Lower lobe of right lung (tissue), 2 donors: ENCODE measurements at regions not wholly inside any gene's neighbourhood (a gene's known extent, or its start where the extent isn't known, plus 50 kb on each side); places are given as distances from the start of the nearest gene placed in this dataset.

Experiments
- ATAC-seq, 2 donors: fragments of 200-7000 bp; cut with Tn5 transposase; one replicate each; pipeline ENCODE4 v1.9.1; 2020 to 2022; ENCODE audit warnings: mild to moderate bottlenecking in 2 of 2, moderate library complexity in 2 of 2
- DNase-seq: peaks from one replicate; pipeline ENCODE4 v3.0.0-alpha.2; 2020
- H3K27ac ChIP-seq: fragments of 200-600 bp; one replicate; pipeline ENCODE4 v1.8.0; 2022
- H3K27me3 ChIP-seq: fragments of 200-600 bp; one replicate; pipeline ENCODE4 v1.8.0; 2022; ENCODE audit warnings: low read depth
- H3K36me3 ChIP-seq: fragments of 200-600 bp; one replicate; pipeline ENCODE4 v1.8.0; 2022; ENCODE audit warnings: mild to moderate bottlenecking
- H3K4me1 ChIP-seq: fragments of 200-600 bp; one replicate; pipeline ENCODE4 v1.8.0; 2022
- H3K4me3 ChIP-seq: fragments of 200-600 bp; one replicate; pipeline ENCODE4 v1.8.0; 2022; ENCODE audit warnings: mild to moderate bottlenecking
- H3K9me3 ChIP-seq: fragments of 200-600 bp; one replicate; pipeline ENCODE4 v1.8.0; 2022
- intact Hi-C: fragments of 100-400 bp; cut with DNase I; formaldehyde crosslinking; loops from one replicate; pipeline ENCODE4 v1.11.0; 2022
- TF ChIP-seq, protein P1 (sequence below): fragments of 200-600 bp; IDR thresholded peaks from one replicate; pipeline ENCODE4 v1.8.0; 2022; ENCODE audit warnings: antibody characterized with exemption, mild to moderate bottlenecking
- donor health status: DM: no; HTN: yes; CAD: no; lungs with severe emphysema.

DNA sequence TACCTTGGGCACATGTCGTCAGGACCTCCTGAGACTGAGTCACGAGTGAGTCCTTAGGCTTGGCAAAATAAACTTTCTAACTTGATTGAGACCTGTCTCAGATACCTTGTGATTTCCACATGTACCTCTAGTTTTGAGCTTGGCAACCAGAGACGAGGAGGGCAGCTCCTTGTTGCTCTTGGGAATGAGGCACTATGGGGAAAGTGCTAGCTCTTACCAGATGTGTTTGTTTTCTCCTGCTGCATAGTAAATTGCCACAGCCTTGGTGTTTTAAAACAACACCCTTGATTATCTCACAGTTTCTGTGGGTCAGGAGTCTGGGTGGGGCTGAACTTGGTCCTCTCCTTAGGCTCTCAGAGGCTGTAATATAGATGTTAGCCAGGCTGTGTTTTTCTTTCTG, 59.1 kb upstream of the MAML3 start:
- TF ChIP-seq, protein P1, sequence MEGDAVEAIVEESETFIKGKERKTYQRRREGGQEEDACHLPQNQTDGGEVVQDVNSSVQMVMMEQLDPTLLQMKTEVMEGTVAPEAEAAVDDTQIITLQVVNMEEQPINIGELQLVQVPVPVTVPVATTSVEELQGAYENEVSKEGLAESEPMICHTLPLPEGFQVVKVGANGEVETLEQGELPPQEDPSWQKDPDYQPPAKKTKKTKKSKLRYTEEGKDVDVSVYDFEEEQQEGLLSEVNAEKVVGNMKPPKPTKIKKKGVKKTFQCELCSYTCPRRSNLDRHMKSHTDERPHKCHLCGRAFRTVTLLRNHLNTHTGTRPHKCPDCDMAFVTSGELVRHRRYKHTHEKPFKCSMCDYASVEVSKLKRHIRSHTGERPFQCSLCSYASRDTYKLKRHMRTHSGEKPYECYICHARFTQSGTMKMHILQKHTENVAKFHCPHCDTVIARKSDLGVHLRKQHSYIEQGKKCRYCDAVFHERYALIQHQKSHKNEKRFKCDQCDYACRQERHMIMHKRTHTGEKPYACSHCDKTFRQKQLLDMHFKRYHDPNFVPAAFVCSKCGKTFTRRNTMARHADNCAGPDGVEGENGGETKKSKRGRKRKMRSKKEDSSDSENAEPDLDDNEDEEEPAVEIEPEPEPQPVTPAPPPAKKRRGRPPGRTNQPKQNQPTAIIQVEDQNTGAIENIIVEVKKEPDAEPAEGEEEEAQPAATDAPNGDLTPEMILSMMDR = no peak
- DNase-seq (no peak), ATAC-seq (no peak)
- Histone ChIP-seq H3K27me3 (no peaks in the 10 kb centered on the region), H3K4me3 (no peak overlapping the region), H3K4me1 (no peaks in the 10 kb centered on the region), H3K27ac (no peak overlapping the region), H3K9me3 (no peaks in the 10 kb centered on the region), H3K36me3 (no peaks in the 10 kb centered on the region)
- intact Hi-C loops = no loop called here

DNA sequence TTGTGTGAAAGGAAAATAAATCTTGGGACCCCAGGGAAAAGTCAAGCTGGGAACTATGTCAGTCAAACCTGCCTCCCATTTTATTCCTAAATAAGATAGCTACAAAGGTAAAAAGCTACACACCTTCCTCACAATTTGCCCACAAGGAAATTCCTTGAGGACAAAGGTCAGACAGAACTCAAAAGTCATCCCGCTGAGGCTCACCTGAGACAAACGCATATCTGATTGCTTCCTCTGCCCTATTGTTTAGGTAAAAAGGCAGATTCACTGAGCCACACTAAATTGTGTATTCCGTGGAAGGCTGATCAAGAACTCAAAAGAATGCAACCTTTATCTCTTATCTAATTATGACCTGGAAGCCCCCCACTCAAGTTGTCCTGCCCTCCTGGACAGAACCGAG, 58.7 kb upstream of the MAML3 start:
- DNase-seq (no peak), ATAC-seq (no peak)
- intact Hi-C loops = no loop called here
- Histone ChIP-seq H3K4me1 (no peaks in the 10 kb centered on the region), H3K27ac (no peak overlapping the region), H3K4me3 (no peak overlapping the region), H3K9me3 (no peaks in the 10 kb centered on the region), H3K27me3 (no peaks in the 10 kb centered on the region), H3K36me3 (no peaks in the 10 kb centered on the region)
- TF ChIP-seq, protein P1 = no peak

DNA sequence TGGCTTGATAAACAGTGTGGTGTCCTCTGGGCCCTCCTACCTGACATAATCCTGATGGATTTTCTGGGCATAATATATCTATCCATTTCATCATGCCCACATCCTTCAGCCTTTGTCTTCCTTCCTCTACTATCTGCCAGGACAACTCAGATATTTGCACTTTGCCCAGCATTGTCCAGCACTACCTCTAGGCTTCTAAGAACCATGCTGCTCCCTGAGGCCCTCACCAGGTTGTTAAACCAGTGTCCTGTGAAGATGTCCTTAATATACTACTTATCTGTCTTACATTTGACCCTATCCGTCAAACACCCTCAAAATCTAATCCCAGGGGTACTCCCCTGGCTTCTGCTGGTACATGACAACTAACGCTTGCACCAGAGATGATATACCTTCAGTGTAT, 58.2 kb upstream of the MAML3 start:
- TF ChIP-seq, protein P1 = no peak
- intact Hi-C loops = no loop called here
- Histone ChIP-seq H3K36me3 (no peaks in the 10 kb centered on the region), H3K27me3 (no peaks in the 10 kb centered on the region), H3K27ac (no peak overlapping the region), H3K9me3 (no peaks in the 10 kb centered on the region), H3K4me3 (no peak overlapping the region), H3K4me1 (no peaks in the 10 kb centered on the region)
- DNase-seq = no peak
- no peak for ATAC-seq

DNA sequence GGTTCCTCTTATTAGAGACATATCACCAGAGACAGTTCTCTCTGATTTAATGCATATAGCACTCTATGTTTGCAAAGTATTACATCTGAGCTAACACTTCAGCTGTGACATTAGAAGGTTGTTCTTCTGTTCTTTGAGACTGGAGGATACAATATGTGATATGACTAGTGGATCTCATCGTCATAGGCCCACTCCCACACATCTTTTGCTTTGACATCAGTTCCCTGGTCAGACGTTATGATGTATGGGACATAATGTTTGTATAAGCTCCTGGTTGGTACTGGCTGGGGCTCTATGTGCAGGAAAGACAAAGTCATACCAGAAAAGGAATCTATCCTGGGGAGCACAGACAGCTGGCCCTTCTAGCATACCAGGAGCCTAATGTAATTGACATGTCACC, 57.7 kb upstream of the MAML3 start:
- no peak overlapping the region for H3K4me3 ChIP-seq
- no peaks in the 10 kb centered on the region for H3K27me3 ChIP-seq
- no peaks in the 10 kb centered on the region for H3K9me3 ChIP-seq
- no peaks in the 10 kb centered on the region for H3K36me3 ChIP-seq
- intact Hi-C loops = no loop called here
- H3K27ac ChIP-seq = no peak overlapping the region
- no peaks in the 10 kb centered on the region for H3K4me1 ChIP-seq
- TF ChIP-seq, protein P1 = no peak
- DNase-seq (no peak), ATAC-seq (no peak)

DNA sequence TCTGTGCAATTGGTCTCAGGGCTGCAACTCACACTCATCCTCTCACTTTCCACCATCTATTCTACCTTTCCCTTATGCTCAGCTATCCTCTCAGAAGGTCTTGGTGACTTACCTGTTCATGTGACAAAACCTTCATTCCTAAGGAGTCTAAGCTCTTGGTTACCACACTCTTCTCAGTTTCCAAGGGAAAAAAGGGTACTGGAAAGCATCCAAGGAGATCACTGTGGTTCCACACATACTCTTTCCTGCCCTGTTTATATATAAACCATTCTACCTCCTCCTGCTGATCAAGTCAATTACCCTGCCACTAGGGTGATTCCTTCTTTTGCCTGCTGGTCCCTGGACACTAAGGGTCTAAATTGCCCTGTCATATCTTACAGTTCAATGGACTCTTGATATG, 57.2 kb upstream of the MAML3 start:
- intact Hi-C loops = no loop called here
- no peaks in the 10 kb centered on the region for H3K4me1 ChIP-seq
- no peaks in the 10 kb centered on the region for H3K36me3 ChIP-seq
- no peaks in the 10 kb centered on the region for H3K9me3 ChIP-seq
- H3K4me3 ChIP-seq = no peak overlapping the region
- H3K27ac ChIP-seq = no peak overlapping the region
- no peaks in the 10 kb centered on the region for H3K27me3 ChIP-seq
- DNase-seq = no peak
- ATAC-seq = no peak
- TF ChIP-seq, protein P1 = no peak

DNA sequence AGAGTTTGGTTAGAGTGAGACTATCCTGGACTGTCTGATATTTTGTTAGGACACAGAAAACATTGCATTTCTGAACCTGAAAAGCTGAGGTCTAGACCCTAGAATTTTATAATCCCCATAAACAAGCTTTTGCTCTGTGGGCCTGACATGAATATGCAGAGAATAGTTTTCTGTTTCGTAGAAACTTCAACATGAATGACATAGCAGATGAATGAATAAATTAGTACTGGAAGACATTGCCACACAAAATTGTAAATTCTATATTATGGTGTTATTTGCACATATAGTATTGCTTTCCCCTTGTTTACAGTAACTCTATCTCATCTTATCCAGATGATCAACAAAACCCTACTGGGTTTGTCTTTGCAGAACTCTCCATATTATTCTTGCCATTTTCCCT, 54.9 kb upstream of the MAML3 start:
- no peaks in the 10 kb centered on the region for H3K27me3 ChIP-seq
- no peaks in the 10 kb centered on the region for H3K9me3 ChIP-seq
- intact Hi-C loops = no loop called here
- no peaks in the 10 kb centered on the region for H3K4me1 ChIP-seq
- no peak overlapping the region for H3K27ac ChIP-seq
- ATAC-seq (no peak), DNase-seq (no peak)
- TF ChIP-seq, protein P1 = no peak
- H3K4me3 ChIP-seq = no peak overlapping the region
- no peaks in the 10 kb centered on the region for H3K36me3 ChIP-seq
